ENCODE measurements at regions not wholly inside any gene's neighbourhood (a gene's known extent, or its start where the extent isn't known, plus 50 kb on each side); places are given as distances from the start of the nearest gene placed in this dataset.

- Histone ChIP-seq H3K79me2 (ENCODE audit: control insufficient read depth, insufficient read depth, low read length) (no peaks in the 10 kb centered on the region), H3K4me3 (no peak overlapping the region), H3K9ac (ENCODE audit: control insufficient read depth, insufficient read depth, low read length) (no peak overlapping the region), H4K20me1 (ENCODE audit: control insufficient read depth, insufficient read depth) (no peaks in the 10 kb centered on the region), H3K36me3 (ENCODE audit: control insufficient read depth in 2 of 2, insufficient read depth in 2 of 2, low read length in 1 of 2) (no peaks in the 10 kb centered on the region), H3K4me1 (ENCODE audit: control insufficient read depth, insufficient read depth, low read length) (no peaks in the 10 kb centered on the region), H3K27ac (ENCODE audit: control insufficient read depth, insufficient read depth) (no peak overlapping the region), H3K27me3 (replicated peaks in 1 of 2; ENCODE audit: control insufficient read depth in 2 of 2, insufficient read depth in 2 of 2, low read length in 1 of 2) (no peaks in the 10 kb centered on the region), H2AFZ (ENCODE audit: control insufficient read depth, low read depth, low read length) (no peak overlapping the region), H3K4me2 (ENCODE audit: control insufficient read depth, insufficient read depth) (no peak overlapping the region), H3K9me3 (replicated peaks; ENCODE audit: control insufficient read depth, insufficient read depth, low read length) (no peaks in the 10 kb centered on the region)
- DNase-seq (ENCODE audit: low read depth, low spot score) (no peak), FAIRE-seq (no peak), ATAC-seq (no peak)
- intact Hi-C loops (cut with micrococcal nuclease; ENCODE audit: unreplicated experiment): no loop called here
- ChIA-PET POLR2A (interaction anchor here (0.7 kb wide), 1 partner anchor 32 kb away, joined by 5 read pairs; no protein-coding TSS in a partner anchor), SMC1A (ENCODE audit: uncharacterized antibody, unreplicated experiment) (no interaction called here), CTCF (no interaction called here), RAD21 (ENCODE audit: unreplicated experiment) (no interaction called here)
- 0% methylated on average over 4 of the region's 4 CpGs for WGBS (ENCODE audit: insufficient coverage, insufficient replicate concordance, low lambda C conversion rate, missing lambda C conversion rate)
- BruUV-seq (replicated peaks): no TSS peak
- TF ChIP-seq MYC (IDR thresholded peaks at IDR 0.05; ENCODE audit: insufficient read depth, insufficient read length, insufficient replicate concordance, low read length, severe bottlenecking) (no peak), TBL1XR1 (IDR thresholded peaks at IDR 0.05; ENCODE audit: low read depth, low read length) (no peak), HCFC1 (IDR thresholded peaks at IDR 0.05; ENCODE audit: low read length) (no peak), USF2 (IDR thresholded peaks at IDR 0.05; ENCODE audit: borderline replicate concordance, low read depth, low read length) (no peak), SUPT20H (IDR thresholded peaks at IDR 0.05; ENCODE audit: borderline replicate concordance, control insufficient read depth, low read depth, low read length) (no peak), RAD21 (IDR thresholded peaks at IDR 0.05; ENCODE audit: insufficient read depth, low read depth, low read length) (no peak)
- in situ Hi-C loops (cut with MboI): no loop called here
These were observed 79.6 kb downstream of the PSMG1 start for GRCh38 chr21:39103689-39104088.

GRCh38 chr21:39099859-39100258 is 83.4 kb downstream of the PSMG1 start:
- H3K27me3 ChIP-seq (replicated peaks in 1 of 2; ENCODE audit: control insufficient read depth in 2 of 2, insufficient read depth in 2 of 2, low read length in 1 of 2): no peaks in the 10 kb centered on the region
- 69% methylated on average over 4 of the region's 4 CpGs for WGBS (ENCODE audit: insufficient coverage, insufficient replicate concordance, low lambda C conversion rate, missing lambda C conversion rate)
- no peaks in the 10 kb centered on the region; the same call in 1 of the 2 replicates for H4K20me1 ChIP-seq (ENCODE audit: control insufficient read depth, insufficient read depth)
- no peaks in the 10 kb centered on the region for H3K36me3 ChIP-seq (ENCODE audit: control insufficient read depth in 2 of 2, insufficient read depth in 2 of 2, low read length in 1 of 2)
- no peaks in the 10 kb centered on the region for H3K79me2 ChIP-seq (ENCODE audit: control insufficient read depth, insufficient read depth, low read length)
- FAIRE-seq (no peak), DNase-seq (ENCODE audit: low read depth, low spot score) (no peak), ATAC-seq (no peak)
- in situ Hi-C loops (cut with MboI) (loop anchor here (10.0 kb wide), 1 partner anchor 65 kb away; no protein-coding TSS in a partner anchor), intact Hi-C loops (cut with micrococcal nuclease; ENCODE audit: unreplicated experiment) (no loop called here)
- no peak overlapping the region for H3K4me3 ChIP-seq
- H2AFZ ChIP-seq (ENCODE audit: control insufficient read depth, low read depth, low read length): no peak overlapping the region
- no peaks in the 10 kb centered on the region for H3K4me1 ChIP-seq (ENCODE audit: control insufficient read depth, insufficient read depth, low read length)
- POLR2A ChIA-PET: no interaction called here
- no peak overlapping the region for H3K9ac ChIP-seq (ENCODE audit: control insufficient read depth, insufficient read depth, low read length)
- no peak overlapping the region for H3K27ac ChIP-seq (ENCODE audit: control insufficient read depth, insufficient read depth)
- H3K9me3 ChIP-seq (replicated peaks; ENCODE audit: control insufficient read depth, insufficient read depth, low read length): no peaks in the 10 kb centered on the region
- RAD21 ChIA-PET (ENCODE audit: unreplicated experiment): no interaction called here
- no peak overlapping the region for H3K4me2 ChIP-seq (ENCODE audit: control insufficient read depth, insufficient read depth)
- SMC1A ChIA-PET (ENCODE audit: uncharacterized antibody, unreplicated experiment): no interaction called here
- CTCF ChIA-PET: no interaction called here
- no TSS peak for BruUV-seq (replicated peaks)
- TF ChIP-seq IKZF1 (conservative IDR thresholded peaks at IDR 0.05) (no peak), EGR1 (IDR thresholded peaks at IDR 0.05; ENCODE audit: borderline replicate concordance in 1 of 2, low read depth in 2 of 2, low read length in 2 of 2) (no peak), NR2C1 (IDR thresholded peaks at IDR 0.05) (no peak), ZNF592 (IDR thresholded peaks at IDR 0.05) (no peak), CBX5 (IDR thresholded peaks at IDR 0.05; ENCODE audit: low read depth) (no peak), TCF7 (IDR thresholded peaks at IDR 0.05; ENCODE audit: borderline replicate concordance) (no peak), GATAD2B (conservative IDR thresholded peaks at IDR 0.05; ENCODE audit: low read depth) (no peak), SRF (IDR thresholded peaks at IDR 0.05; ENCODE audit: low read depth in 2 of 2, low read length in 2 of 2) (no peak), RAD21 (IDR thresholded peaks at IDR 0.05; ENCODE audit: insufficient read depth, low read depth, low read length) (no peak), YBX1 (IDR thresholded peaks at IDR 0.05) (no peak)

Measured in GM12878 (cell line).